ENCODE measurements at regions not wholly inside any gene's neighbourhood (a gene's known extent, or its start where the extent isn't known, plus 50 kb on each side); places are given as distances from the start of the nearest gene placed in this dataset.

DNA sequence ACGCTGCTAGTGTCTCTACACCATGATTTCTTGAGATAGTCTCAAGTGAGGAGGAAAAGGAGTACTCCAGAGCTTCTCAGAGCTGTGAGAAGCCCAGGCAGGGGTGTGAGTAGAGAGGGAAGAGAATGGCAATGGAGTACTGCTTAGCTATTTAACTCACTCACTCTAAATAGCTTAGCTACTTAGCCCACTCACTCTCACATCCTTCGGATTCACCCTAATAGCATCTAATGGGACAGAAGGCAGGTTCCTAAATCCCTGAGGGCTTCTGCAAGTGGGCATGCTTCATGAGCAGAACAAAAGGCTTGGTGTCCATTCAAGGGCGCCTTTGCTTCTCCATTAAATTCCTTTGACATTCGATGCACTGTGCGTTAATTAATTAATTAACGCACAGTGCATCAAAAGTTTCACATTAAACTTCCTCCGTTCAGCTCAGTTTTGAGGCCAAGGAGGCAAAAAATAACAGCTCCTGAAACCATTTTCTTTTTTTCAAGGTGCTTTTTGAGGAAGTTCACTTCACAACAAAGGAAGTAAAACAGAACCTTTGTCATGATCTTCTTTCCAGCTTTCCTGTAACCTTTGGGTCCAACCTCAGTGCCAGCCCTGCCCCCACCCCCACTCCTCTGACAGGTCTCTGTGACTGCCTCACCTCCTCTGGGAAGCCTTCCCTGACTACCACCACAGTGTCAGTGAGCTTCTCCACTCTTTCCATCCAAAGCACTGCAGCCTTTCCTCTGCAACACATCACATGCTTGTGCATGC lies 294.0 kb downstream of the SEC61B start:
- no peak overlapping the region for H3K27ac ChIP-seq
- H3K27me3 ChIP-seq, result no peaks in the 10 kb centered on the region
- WGBS, 5 donors, result 85 to 91% (median 89%) methylated on average over 7 of the region's 7 CpGs
- no peak overlapping the region for H3K4me3 ChIP-seq
- no peak for TF ChIP-seq EP300 (IDR thresholded peaks at IDR 0.05)
- TF ChIP-seq POLR2A (IDR thresholded peaks at IDR 0.05), result no peak
- TF ChIP-seq, protein P1, sequence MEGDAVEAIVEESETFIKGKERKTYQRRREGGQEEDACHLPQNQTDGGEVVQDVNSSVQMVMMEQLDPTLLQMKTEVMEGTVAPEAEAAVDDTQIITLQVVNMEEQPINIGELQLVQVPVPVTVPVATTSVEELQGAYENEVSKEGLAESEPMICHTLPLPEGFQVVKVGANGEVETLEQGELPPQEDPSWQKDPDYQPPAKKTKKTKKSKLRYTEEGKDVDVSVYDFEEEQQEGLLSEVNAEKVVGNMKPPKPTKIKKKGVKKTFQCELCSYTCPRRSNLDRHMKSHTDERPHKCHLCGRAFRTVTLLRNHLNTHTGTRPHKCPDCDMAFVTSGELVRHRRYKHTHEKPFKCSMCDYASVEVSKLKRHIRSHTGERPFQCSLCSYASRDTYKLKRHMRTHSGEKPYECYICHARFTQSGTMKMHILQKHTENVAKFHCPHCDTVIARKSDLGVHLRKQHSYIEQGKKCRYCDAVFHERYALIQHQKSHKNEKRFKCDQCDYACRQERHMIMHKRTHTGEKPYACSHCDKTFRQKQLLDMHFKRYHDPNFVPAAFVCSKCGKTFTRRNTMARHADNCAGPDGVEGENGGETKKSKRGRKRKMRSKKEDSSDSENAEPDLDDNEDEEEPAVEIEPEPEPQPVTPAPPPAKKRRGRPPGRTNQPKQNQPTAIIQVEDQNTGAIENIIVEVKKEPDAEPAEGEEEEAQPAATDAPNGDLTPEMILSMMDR (IDR thresholded peaks at IDR 0.05), result no peak
- no peak for TF ChIP-seq POLR2AphosphoS5 (IDR thresholded peaks at IDR 0.05)
- no peaks in the 10 kb centered on the region for H3K9me3 ChIP-seq
- intact Hi-C loops (cut with DNase I; ENCODE audit: low total_unique reads), result no loop called here
- no peaks in the 10 kb centered on the region for H3K4me1 ChIP-seq
- no peak for DNase-seq
- H3K36me3 ChIP-seq, result no peaks in the 10 kb centered on the region

DNA sequence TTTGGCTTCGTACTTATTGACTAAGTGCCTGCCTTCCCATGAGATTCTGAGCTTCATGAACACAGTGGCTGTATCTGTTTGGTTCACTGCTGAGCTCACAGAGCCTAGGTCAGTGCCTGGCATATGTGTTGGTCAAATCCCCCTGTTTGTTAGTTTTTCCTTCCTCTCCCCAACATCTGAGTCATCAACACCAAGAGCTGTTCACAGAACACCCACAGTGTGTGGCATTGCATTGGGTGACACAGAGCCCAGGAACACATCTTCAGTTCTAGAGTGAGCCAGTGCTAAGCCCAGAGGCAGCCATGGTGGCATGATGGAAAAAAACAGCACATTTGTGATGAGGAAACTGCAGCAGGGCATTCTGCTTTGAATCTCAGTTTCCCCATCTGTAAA lies 294.6 kb downstream of the SEC61B start:
- WGBS, 5 donors, result 79 to 93% (median 89%) methylated on average over 1 of the region's 1 CpG
- Histone ChIP-seq H3K27me3 (no peaks in the 10 kb centered on the region), H3K9me3 (no peaks in the 10 kb centered on the region), H3K36me3 (no peaks in the 10 kb centered on the region), H3K4me1 (no peaks in the 10 kb centered on the region), H3K27ac (no peak overlapping the region), H3K4me3 (no peak overlapping the region)
- DNase-seq, result no peak
- TF ChIP-seq EP300 (IDR thresholded peaks at IDR 0.05), result no peak
- no peak for TF ChIP-seq POLR2AphosphoS5 (IDR thresholded peaks at IDR 0.05)
- no peak for TF ChIP-seq POLR2A (IDR thresholded peaks at IDR 0.05)
- TF ChIP-seq, protein P1 (IDR thresholded peaks at IDR 0.05), result no peak
- intact Hi-C loops (cut with DNase I; ENCODE audit: low total_unique reads), result no loop called here

DNA sequence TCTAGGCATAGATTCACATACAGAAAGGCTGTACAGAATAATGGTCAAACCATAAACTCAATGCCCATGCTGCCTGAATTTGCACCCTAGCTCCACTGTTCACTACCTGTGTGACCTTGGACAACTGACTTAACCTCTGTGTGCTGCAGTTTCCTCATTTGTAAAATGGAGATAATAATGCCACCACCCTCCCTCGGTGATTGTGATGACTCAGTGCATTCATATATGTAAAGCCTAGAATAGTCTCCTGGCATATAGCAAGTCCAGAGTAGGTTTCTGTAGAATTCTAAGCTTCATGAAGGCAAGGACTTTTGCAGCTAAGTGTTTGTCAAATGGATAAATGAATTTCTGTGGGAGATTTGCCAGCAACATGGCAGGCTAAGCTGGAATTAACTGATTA lies 297.8 kb upstream of the NR4A3 start:
- H3K27me3 ChIP-seq, result no peaks in the 10 kb centered on the region
- 45 to 82% (median 65%) methylated on average over 1 of the region's 1 CpG for WGBS, 5 donors
- no peak for DNase-seq
- TF ChIP-seq EP300 (IDR thresholded peaks at IDR 0.05) (no peak), POLR2A (IDR thresholded peaks at IDR 0.05) (no peak), POLR2AphosphoS5 (IDR thresholded peaks at IDR 0.05) (no peak)
- TF ChIP-seq, protein P1 (IDR thresholded peaks at IDR 0.05), result no peak
- H3K36me3 ChIP-seq, result no peaks in the 10 kb centered on the region
- no peaks in the 10 kb centered on the region for H3K4me1 ChIP-seq
- H3K27ac ChIP-seq, result no peak overlapping the region
- H3K4me3 ChIP-seq, result no peak overlapping the region
- intact Hi-C loops (cut with DNase I; ENCODE audit: low total_unique reads), result no loop called here
- no peaks in the 10 kb centered on the region for H3K9me3 ChIP-seq

DNA sequence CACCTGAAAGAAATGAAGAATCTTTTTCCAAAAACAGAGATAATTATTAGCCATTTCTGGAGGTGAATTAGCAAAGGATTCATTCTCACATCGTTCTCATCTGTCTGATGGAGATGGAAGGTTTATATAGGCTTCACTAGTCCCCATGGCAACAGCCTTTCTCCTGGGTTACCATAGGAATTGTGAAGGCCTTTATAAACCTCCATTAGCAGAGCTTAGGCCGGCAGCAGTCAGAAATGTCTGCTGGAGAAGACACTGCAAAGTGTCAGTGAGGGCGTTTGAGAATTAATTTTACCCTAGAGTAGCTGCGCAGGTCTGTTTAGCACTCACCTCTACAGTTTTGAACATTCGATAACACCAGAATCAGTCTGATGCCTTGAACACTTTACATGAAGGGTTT lies 290.4 kb upstream of the NR4A3 start:
- H3K27ac ChIP-seq, result no peak overlapping the region
- DNase-seq, result no peak
- H3K4me3 ChIP-seq, result no peak overlapping the region
- WGBS, 5 donors, result 72 to 89% (median 82%) methylated on average over 5 of the region's 5 CpGs
- no peaks in the 10 kb centered on the region for H3K4me1 ChIP-seq
- no peaks in the 10 kb centered on the region for H3K36me3 ChIP-seq
- TF ChIP-seq EP300 (IDR thresholded peaks at IDR 0.05) (no peak), POLR2AphosphoS5 (IDR thresholded peaks at IDR 0.05) (no peak), POLR2A (IDR thresholded peaks at IDR 0.05) (no peak)
- TF ChIP-seq, protein P1 (IDR thresholded peaks at IDR 0.05), result no peak
- intact Hi-C loops (cut with DNase I; ENCODE audit: low total_unique reads), result no loop called here
- H3K9me3 ChIP-seq, result no peaks in the 10 kb centered on the region
- no peaks in the 10 kb centered on the region for H3K27me3 ChIP-seq
